ENCODE measurements at regions not wholly inside any gene's neighbourhood (a gene's known extent, or its start where the extent isn't known, plus 50 kb on each side); places are given as distances from the start of the nearest gene placed in this dataset.

DNA sequence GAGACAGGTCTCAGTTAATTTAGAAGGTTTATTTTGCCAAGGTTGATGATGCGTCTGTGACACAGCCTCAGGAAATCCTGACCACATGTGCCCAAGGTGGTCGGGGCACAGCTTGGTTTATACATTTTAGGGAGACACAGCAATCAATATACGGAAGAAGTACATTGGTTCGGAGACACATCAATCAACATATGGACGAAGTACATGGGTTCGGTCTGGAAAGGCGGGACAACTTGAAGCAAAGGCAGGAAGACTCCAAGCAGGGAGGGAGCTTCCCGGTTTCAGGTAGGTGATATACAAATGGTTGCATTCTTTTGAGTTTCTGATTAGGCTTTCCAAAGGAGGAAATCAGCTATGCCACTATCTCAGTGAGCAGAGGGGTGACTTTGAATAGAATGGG lies 225.2 kb upstream of the ZFP42 start:
- TF ChIP-seq, protein P1, sequence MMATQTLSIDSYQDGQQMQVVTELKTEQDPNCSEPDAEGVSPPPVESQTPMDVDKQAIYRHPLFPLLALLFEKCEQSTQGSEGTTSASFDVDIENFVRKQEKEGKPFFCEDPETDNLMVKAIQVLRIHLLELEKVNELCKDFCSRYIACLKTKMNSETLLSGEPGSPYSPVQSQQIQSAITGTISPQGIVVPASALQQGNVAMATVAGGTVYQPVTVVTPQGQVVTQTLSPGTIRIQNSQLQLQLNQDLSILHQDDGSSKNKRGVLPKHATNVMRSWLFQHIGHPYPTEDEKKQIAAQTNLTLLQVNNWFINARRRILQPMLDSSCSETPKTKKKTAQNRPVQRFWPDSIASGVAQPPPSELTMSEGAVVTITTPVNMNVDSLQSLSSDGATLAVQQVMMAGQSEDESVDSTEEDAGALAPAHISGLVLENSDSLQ (IDR thresholded peaks at IDR 0.05), result 0 out of 2 replicates have a peak, but pooled peaks have one; percentile 19
- TF ChIP-seq CTBP1 (IDR thresholded peaks at IDR 0.05; ENCODE audit: borderline replicate concordance) (no peak), BHLHE40 (IDR thresholded peaks at IDR 0.05; ENCODE audit: borderline replicate concordance) (no peak), FOXA1 (IDR thresholded peaks at IDR 0.05) (no peak), SUZ12 (IDR thresholded peaks at IDR 0.05) (no peak), NFRKB (IDR thresholded peaks at IDR 0.05) (no peak), ZNF384 (IDR thresholded peaks at IDR 0.05) (no peak), LEF1 (IDR thresholded peaks at IDR 0.05; ENCODE audit: borderline replicate concordance) (no peak), TARDBP (IDR thresholded peaks at IDR 0.05) (no peak)
- POLR2A ChIA-PET, result no interaction called here
- CTCF ChIA-PET, result no interaction called here
- DNase-seq (ENCODE audit: extremely low spot score), result no peak

DNA sequence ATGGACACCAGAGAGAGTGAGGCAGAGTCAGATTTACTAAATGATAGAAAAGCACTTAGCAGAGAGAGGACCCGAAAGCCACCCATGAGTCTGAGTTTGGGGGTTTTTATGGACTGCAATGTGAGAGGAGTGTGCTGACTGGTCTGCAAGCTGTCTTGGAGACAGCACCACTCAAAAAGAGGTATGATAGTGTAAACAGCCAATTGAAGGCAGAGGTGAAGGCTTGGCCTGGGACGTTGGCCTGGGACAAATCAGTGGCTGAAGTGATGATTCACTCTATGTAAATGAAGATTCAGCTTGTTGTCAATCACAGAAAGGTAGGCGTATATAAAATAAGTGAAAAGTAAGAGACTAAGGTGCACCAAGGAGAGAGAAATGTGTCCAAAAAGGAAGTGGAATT lies 217.6 kb upstream of the ZFP42 start:
- POLR2A ChIA-PET, result no interaction called here
- CTCF ChIA-PET, result no interaction called here
- no peak for DNase-seq (ENCODE audit: extremely low spot score)

DNA sequence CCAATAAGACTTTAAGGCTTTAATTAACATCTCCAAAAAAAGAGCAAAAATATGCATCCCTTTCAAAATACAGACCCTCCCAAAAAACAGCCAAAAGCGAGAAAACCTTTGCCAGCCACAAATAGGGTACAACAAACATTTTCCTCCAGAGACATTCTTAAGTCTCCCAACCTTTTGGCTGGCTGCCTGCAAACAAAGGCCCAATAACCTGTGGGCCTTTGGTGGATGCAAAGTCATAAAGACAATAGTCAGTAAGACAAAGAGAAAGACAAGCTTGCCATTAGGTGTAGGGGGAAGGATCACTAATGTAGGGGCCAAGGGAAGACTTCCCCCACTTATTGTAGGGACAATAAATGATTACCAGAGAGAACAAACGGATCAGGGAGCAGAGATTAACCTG lies 215.5 kb upstream of the ZFP42 start:
- DNase-seq (ENCODE audit: extremely low spot score), result no peak
- ChIA-PET POLR2A (no interaction called here), CTCF (no interaction called here)
- no peak for TF ChIP-seq FOXK2 (IDR thresholded peaks at IDR 0.05)
- TF ChIP-seq L3MBTL2 (conservative IDR thresholded peaks at IDR 0.05), result no peak
- TF ChIP-seq CTBP1 (IDR thresholded peaks at IDR 0.05; ENCODE audit: borderline replicate concordance), result no peak
- no peak for TF ChIP-seq BHLHE40 (IDR thresholded peaks at IDR 0.05; ENCODE audit: borderline replicate concordance)
- no peak for TF ChIP-seq ELF4 (IDR thresholded peaks at IDR 0.05)
- no peak for TF ChIP-seq ARNT (IDR thresholded peaks at IDR 0.05)
- TF ChIP-seq LEF1 (IDR thresholded peaks at IDR 0.05; ENCODE audit: borderline replicate concordance), result no peak
- TF ChIP-seq SUZ12 (IDR thresholded peaks at IDR 0.05), result no peak
- TF ChIP-seq TARDBP (IDR thresholded peaks at IDR 0.05), result no peak
- TF ChIP-seq NFRKB (IDR thresholded peaks at IDR 0.05), result no peak
- no peak for TF ChIP-seq FOXA1 (IDR thresholded peaks at IDR 0.05)
- TF ChIP-seq HDGF (IDR thresholded peaks at IDR 0.05; ENCODE audit: borderline replicate concordance), result no peak
- TF ChIP-seq FOXM1 (IDR thresholded peaks at IDR 0.05; ENCODE audit: borderline replicate concordance), result no peak
- TF ChIP-seq, protein P1 (IDR thresholded peaks at IDR 0.05), result no peak
- TF ChIP-seq SP1 (IDR thresholded peaks at IDR 0.05), result no peak
- no peak for TF ChIP-seq ZNF384 (IDR thresholded peaks at IDR 0.05)

More for the DNA sequence above, 217.6 kb upstream of the ZFP42 start:
- TF ChIP-seq FOXK2 (IDR thresholded peaks at IDR 0.05) (no peak), TARDBP (IDR thresholded peaks at IDR 0.05) (no peak)

DNA sequence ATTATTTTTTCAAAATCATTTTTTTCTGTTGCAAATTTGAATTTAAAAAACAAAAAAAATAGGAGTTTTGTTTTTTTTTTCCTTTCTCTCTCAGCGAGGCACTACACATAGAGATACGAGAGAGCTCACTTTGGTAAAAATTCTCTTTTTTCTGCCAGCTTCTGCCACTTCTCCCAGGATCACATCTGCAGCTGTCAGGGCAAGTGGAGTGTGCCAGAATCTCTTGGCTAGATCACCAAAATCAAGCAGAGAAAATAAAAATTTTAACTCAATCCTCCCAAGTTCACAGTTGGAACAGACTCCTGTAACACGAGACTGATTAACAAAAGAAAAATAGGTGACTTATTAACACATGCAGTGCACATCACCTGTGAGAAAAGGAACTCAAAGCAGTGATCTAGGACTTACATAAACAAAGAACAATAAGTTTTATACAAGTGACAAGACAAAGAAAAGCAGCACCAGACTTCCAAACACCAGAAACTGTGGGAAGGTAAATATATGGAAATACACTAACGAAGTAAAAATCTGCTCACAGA lies 213.2 kb upstream of the ZFP42 start:
- POLR2A ChIA-PET, result no interaction called here
- no peak for DNase-seq (ENCODE audit: extremely low spot score)
- CTCF ChIA-PET, result interaction anchor here (0.6 kb wide), 1 partner anchor 176 kb away, joined by 3 read pairs; no protein-coding TSS in a partner anchor
- no peak for TF ChIP-seq TARDBP (IDR thresholded peaks at IDR 0.05)
- no peak for TF ChIP-seq CTBP1 (IDR thresholded peaks at IDR 0.05; ENCODE audit: borderline replicate concordance)
- no peak for TF ChIP-seq HDGF (IDR thresholded peaks at IDR 0.05; ENCODE audit: borderline replicate concordance)
- TF ChIP-seq, protein P1 (IDR thresholded peaks at IDR 0.05), result no peak
- TF ChIP-seq SP1 (IDR thresholded peaks at IDR 0.05), result no peak
- TF ChIP-seq NFRKB (IDR thresholded peaks at IDR 0.05), result no peak
- no peak for TF ChIP-seq LEF1 (IDR thresholded peaks at IDR 0.05; ENCODE audit: borderline replicate concordance)
- TF ChIP-seq SUZ12 (IDR thresholded peaks at IDR 0.05), result no peak
- TF ChIP-seq L3MBTL2 (conservative IDR thresholded peaks at IDR 0.05), result no peak
- no peak for TF ChIP-seq FOXA1 (IDR thresholded peaks at IDR 0.05)
- TF ChIP-seq BHLHE40 (IDR thresholded peaks at IDR 0.05; ENCODE audit: borderline replicate concordance), result no peak

DNA sequence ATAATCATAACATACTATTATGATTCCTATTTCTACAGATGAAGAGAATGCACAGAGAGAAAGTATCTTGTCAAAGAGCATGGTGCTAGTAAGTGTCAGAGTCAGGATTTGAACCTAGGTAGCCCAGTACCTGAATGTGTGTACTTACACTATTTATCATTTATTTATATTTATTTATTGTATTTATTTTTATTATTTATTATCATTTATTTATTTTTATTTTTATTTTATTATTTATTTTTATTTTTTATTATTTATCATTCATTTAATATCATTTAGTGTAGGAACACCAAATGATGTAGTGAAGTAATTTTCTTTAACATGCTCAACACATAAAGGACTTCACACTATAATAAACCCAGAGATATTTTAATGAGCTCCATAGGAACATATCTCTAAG lies 209.4 kb upstream of the ZFP42 start:
- DNase-seq (ENCODE audit: extremely low spot score), result no peak
- TF ChIP-seq SP1 (IDR thresholded peaks at IDR 0.05), result no peak
- TF ChIP-seq FOXM1 (IDR thresholded peaks at IDR 0.05; ENCODE audit: borderline replicate concordance), result no peak
- no peak for TF ChIP-seq L3MBTL2 (conservative IDR thresholded peaks at IDR 0.05)
- POLR2A ChIA-PET, result no interaction called here
- CTCF ChIA-PET, result no interaction called here

DNA sequence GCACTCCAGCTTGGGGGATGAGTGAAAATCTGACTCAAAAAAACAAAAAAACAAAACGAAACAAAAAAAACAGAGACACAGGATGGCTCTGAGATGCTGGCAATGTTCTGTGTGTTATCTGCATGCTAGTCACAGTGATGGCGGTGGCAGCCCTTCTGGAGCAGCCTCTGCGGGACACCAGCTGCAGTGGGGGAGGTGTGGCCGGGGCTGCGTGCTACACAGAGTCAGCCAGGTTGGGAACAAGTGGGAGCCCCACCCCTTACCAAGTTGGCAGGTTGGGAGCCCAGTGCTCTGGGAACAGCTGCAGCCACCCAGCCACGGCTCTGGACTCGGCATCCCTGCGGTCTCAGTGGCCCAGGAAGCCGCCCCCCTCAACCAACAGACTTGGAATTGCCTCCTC lies 206.5 kb upstream of the ZFP42 start:
- no peak for DNase-seq (ENCODE audit: extremely low spot score)
- ChIA-PET CTCF (no interaction called here), POLR2A (no interaction called here)
- no peak for TF ChIP-seq ELF4 (IDR thresholded peaks at IDR 0.05)
- TF ChIP-seq HDGF (IDR thresholded peaks at IDR 0.05; ENCODE audit: borderline replicate concordance), result no peak
- no peak for TF ChIP-seq ARNT (IDR thresholded peaks at IDR 0.05)
- TF ChIP-seq FOXK2 (IDR thresholded peaks at IDR 0.05), result no peak
- no peak for TF ChIP-seq CTBP1 (IDR thresholded peaks at IDR 0.05; ENCODE audit: borderline replicate concordance)
- TF ChIP-seq ZNF384 (IDR thresholded peaks at IDR 0.05), result no peak
- TF ChIP-seq NFRKB (IDR thresholded peaks at IDR 0.05), result no peak
- no peak for TF ChIP-seq SP1 (IDR thresholded peaks at IDR 0.05)
- TF ChIP-seq TARDBP (IDR thresholded peaks at IDR 0.05), result no peak
- no peak for TF ChIP-seq SUZ12 (IDR thresholded peaks at IDR 0.05)
- no peak for TF ChIP-seq FOXM1 (IDR thresholded peaks at IDR 0.05; ENCODE audit: borderline replicate concordance)
- TF ChIP-seq FOXA1 (IDR thresholded peaks at IDR 0.05), result no peak
- no peak for TF ChIP-seq LEF1 (IDR thresholded peaks at IDR 0.05; ENCODE audit: borderline replicate concordance)

DNA sequence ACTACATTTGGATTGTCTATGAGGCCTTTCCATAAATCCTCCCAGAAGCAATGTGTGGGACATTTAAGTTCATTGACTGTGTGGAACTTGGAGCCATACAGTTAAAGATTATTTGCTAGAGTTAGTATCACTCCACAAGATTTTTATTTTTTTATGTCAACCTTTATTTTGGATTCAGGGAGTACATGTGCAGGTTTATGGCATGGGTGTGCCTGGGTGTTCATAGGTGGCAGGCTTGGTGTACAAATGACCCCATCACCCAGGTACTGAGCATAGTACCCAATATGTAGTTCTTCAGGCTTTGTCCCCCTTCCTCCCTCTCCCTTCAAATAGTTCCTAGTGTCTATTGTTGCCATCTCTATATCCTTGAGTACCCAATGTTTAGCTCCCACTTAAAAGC lies 199.8 kb upstream of the ZFP42 start:
- DNase-seq (ENCODE audit: extremely low spot score), result no peak
- POLR2A ChIA-PET, result no interaction called here
- CTCF ChIA-PET, result no interaction called here
- TF ChIP-seq BHLHE40 (IDR thresholded peaks at IDR 0.05; ENCODE audit: borderline replicate concordance), result no peak
- TF ChIP-seq ELF4 (IDR thresholded peaks at IDR 0.05), result no peak
- TF ChIP-seq TARDBP (IDR thresholded peaks at IDR 0.05), result no peak
- no peak for TF ChIP-seq CTBP1 (IDR thresholded peaks at IDR 0.05; ENCODE audit: borderline replicate concordance)
- TF ChIP-seq FOXM1 (IDR thresholded peaks at IDR 0.05; ENCODE audit: borderline replicate concordance), result no peak
- no peak for TF ChIP-seq L3MBTL2 (conservative IDR thresholded peaks at IDR 0.05)
- no peak for TF ChIP-seq ARNT (IDR thresholded peaks at IDR 0.05)
- no peak for TF ChIP-seq SP1 (IDR thresholded peaks at IDR 0.05)
- no peak for TF ChIP-seq HDGF (IDR thresholded peaks at IDR 0.05; ENCODE audit: borderline replicate concordance)
- TF ChIP-seq LEF1 (IDR thresholded peaks at IDR 0.05; ENCODE audit: borderline replicate concordance), result no peak
- no peak for TF ChIP-seq FOXK2 (IDR thresholded peaks at IDR 0.05)
- TF ChIP-seq SUZ12 (IDR thresholded peaks at IDR 0.05), result no peak
